Adipocyte (in vitro differentiated cells): ENCODE measurements at regions not wholly inside any gene's neighbourhood (a gene's known extent, or its start where the extent isn't known, plus 50 kb on each side); places are given as distances from the start of the nearest gene placed in this dataset.
"Not testable (repeated sequence)": the region's sequence is repeated elsewhere in the genome, so short reads cannot be mapped to it uniquely, and the experiment has no call there.

Experiments used
- DNase-seq: peaks from one replicate; pipeline ENCODE4 v3.0.0-alpha.2; 2015; ENCODE audit warnings: low read depth
- H3K27me3 ChIP-seq: replicated peaks from 2 replicates; pipeline ENCODE4 v1.7.0; 2013; ENCODE audit warnings: mild to moderate bottlenecking, low read length, moderate library complexity; ENCODE audit not compliant: control insufficient read depth, insufficient read depth
- H3K36me3 ChIP-seq: 2 replicates; pipeline ENCODE4 v1.7.0; 2013; ENCODE audit warnings: low read length, mild to moderate bottlenecking, moderate library complexity; ENCODE audit not compliant: control insufficient read depth, insufficient read depth, severe bottlenecking
- H3K4me1 ChIP-seq: 2 replicates; pipeline ENCODE4 v1.7.0; 2013; ENCODE audit warnings: mild to moderate bottlenecking, low read length, moderate library complexity; ENCODE audit not compliant: control insufficient read depth, insufficient read depth
- H3K4me3 ChIP-seq: 2 replicates; pipeline ENCODE4 v1.7.0; 2013; ENCODE audit warnings: mild to moderate bottlenecking, low read length, moderate library complexity
- H3K9ac ChIP-seq: 2 replicates; pipeline ENCODE4 v1.7.0; 2013; ENCODE audit warnings: mild to moderate bottlenecking, low read length, moderate library complexity
- H3K9me3 ChIP-seq: 2 replicates; pipeline ENCODE4 v1.7.0; 2013; ENCODE audit warnings: mild to moderate bottlenecking, low read length, moderate library complexity; ENCODE audit not compliant: control insufficient read depth

DNA sequence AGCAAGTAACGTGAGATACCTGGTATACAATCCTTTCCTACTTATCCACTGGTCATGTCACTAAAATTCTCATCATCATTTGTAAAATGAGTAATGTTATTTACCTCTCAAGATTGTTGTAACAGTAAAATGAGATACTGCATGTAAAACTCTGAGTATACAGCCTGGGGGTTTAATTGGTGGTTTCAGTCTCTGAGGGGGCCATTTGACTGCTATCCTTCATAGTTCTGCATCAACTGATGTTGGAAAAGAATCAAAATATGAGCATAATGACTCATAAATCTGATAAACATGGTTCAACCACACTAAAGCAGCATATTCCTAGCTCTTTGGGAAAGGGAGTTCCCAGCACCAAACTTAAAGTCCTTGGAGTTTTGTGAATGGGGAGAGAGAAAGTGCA, 181.0 kb upstream of the GHR start:
- no peaks in the 10 kb centered on the region for H3K27me3 ChIP-seq
- H3K9me3 ChIP-seq: no peaks in the 10 kb centered on the region
- no peaks in the 10 kb centered on the region for H3K36me3 ChIP-seq
- H3K4me3 ChIP-seq: peak overlapping the region; percentile 59
- no peak for DNase-seq
- peaks cover 33% of the 10 kb centered on the region for H3K4me1 ChIP-seq
- H3K9ac ChIP-seq: peak overlapping the region; percentile 73

DNA sequence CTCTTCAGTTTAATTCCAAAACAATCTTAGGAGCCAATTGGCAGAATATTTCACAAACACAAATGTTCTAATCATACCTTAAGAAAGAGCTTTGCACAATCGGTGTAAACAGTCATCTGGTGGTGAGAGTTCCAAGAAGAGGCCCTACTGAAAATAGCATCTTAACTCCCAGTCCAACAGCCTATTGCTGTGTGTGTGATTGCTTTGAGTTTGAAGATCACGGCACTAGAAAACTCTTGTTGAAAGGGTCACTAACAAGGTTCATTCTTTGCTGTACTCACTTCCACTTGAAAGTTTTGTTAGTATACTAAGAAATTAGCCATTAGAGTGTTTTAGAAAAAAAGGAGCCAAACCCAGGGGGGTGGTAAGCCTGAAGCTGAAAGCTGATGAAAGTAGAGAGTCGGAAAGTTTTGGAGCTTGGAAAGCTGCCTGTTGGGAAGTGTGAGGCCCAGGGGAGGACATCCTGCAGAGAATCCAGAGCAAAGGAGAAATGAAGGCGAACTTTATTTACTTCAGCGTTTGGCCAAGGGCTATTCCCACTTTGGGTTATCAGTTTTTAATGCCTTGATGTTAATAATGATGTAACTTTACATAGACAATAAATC, 180.3 kb upstream of the GHR start:
- peak overlapping the region; percentile 74 for H3K9ac ChIP-seq
- no peaks in the 10 kb centered on the region for H3K9me3 ChIP-seq
- H3K4me1 ChIP-seq: peaks cover 29% of the 10 kb centered on the region
- H3K27me3 ChIP-seq: no peaks in the 10 kb centered on the region
- no peak for DNase-seq
- H3K36me3 ChIP-seq: no peaks in the 10 kb centered on the region
- peak overlapping the region; percentile 43 for H3K4me3 ChIP-seq

DNA sequence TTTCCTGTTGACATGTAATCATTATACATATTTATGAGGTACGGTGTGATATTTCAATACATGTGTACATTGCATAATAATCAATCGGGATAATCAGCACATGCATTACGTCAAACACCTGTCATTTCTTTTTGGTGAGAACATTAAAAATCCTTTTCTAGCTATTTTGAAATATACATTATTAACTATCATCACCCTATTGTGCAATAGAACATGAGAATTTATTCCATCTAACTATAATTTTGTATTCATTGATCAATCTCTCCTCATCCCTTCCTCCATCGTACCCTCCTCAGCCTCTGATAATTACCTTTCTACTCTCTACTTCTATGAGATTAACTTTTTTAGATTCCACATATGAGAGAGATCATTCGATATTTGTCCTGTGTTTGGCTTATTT, 170.9 kb upstream of the GHR start:
- no peaks in the 10 kb centered on the region for H3K9me3 ChIP-seq
- H3K4me3 ChIP-seq: no peak overlapping the region
- H3K27me3 ChIP-seq: no peaks in the 10 kb centered on the region

DNA sequence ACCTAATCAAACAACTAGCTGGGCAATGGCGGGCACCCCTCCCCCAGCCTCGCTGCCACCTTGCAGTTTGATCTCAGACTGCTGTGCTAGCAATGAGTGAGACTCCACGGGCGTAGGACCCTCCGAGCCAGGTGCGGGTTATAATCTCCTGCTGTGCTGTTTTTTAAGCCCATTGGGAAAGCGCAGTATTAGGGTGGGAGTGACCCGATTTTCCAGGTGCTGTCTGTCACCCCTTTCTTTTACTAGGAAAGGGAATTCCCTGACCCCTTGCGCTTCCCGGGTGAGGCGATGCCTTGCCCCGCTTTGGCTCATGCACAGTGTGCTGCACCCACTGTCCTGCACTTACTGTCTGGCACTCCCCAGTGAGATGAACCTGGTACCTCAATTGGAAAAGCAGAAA, 163.3 kb upstream of the GHR start:
- H3K36me3 ChIP-seq, H3K4me1 ChIP-seq, H3K9ac ChIP-seq, H3K27me3 ChIP-seq, DNase-seq, H3K9me3 ChIP-seq, H3K4me3 ChIP-seq: not testable (repeated sequence)

More for the DNA sequence above, 170.9 kb upstream of the GHR start:
- DNase-seq: no peak
- Histone ChIP-seq H3K36me3 (no peaks in the 10 kb centered on the region), H3K9ac (no peak overlapping the region), H3K4me1 (no peaks in the 10 kb centered on the region)

DNA sequence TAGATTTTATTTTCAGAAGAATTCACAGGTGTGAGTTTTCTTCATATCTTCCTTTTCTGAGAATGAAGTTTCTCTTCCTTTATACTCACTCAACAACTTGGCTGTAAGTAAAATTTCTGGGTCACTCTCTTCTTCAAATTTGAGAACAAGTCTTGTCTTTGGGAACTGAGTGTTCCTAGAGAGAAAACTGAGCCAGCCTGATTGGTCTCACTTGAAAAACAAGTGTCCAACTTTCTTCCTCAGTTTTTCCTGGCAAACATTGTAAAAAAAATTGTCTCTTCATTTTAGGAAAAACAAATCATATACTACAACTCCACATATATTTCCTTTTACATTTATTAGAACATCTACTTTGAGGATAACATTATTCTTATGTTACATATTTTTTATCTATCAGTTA, 156.1 kb upstream of the GHR start:
- Histone ChIP-seq H3K27me3 (no peaks in the 10 kb centered on the region), H3K36me3 (no peaks in the 10 kb centered on the region), H3K4me3 (no peak overlapping the region), H3K9ac (no peak overlapping the region), H3K4me1 (no peaks in the 10 kb centered on the region), H3K9me3 (no peaks in the 10 kb centered on the region)
- no peak for DNase-seq

DNA sequence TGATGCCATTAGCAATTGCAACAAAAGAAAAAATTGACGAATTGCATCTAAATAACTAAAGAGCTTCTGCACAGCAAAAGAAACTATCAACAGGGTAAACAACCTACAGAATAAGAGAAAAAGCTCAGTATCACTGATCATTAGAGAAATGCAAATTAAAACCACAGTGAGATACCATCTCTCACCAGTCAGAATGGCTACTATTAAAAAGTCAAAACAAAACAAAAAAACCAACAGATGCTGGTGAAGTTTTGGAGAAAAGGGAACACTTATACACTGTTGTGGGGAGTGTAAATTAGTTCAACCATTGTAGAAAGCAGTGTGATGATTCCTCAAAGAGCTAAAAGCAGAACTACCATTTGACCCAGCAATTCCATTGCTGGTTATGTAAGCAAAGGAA, 155.1 kb upstream of the GHR start:
- not testable (repeated sequence) for H3K9ac ChIP-seq, H3K4me3 ChIP-seq, DNase-seq, H3K27me3 ChIP-seq, H3K36me3 ChIP-seq, H3K9me3 ChIP-seq, H3K4me1 ChIP-seq

DNA sequence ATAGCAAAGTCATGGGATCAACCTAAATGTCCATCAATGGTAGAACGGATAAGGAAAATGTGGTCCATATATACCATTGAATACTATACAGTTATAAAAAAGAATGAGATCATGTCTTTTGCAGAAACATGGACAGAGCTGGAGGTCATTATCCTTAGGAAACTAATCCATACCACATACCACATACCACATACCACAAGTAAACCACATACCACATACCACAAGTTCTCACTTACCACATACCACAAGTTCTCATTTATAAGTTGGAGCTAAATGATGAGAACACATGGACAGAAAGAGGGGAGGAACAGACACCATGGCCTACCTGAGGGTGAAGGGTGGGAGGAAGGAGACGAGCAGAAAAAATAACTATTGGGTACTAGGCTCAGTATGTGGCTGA, 154.6 kb upstream of the GHR start:
- H3K4me1 ChIP-seq: no peaks in the 10 kb centered on the region
- no peaks in the 10 kb centered on the region for H3K9me3 ChIP-seq
- no peaks in the 10 kb centered on the region for H3K36me3 ChIP-seq
- no peaks in the 10 kb centered on the region for H3K27me3 ChIP-seq
- no peak overlapping the region for H3K9ac ChIP-seq
- DNase-seq: no peak
- H3K4me3 ChIP-seq: no peak overlapping the region

DNA sequence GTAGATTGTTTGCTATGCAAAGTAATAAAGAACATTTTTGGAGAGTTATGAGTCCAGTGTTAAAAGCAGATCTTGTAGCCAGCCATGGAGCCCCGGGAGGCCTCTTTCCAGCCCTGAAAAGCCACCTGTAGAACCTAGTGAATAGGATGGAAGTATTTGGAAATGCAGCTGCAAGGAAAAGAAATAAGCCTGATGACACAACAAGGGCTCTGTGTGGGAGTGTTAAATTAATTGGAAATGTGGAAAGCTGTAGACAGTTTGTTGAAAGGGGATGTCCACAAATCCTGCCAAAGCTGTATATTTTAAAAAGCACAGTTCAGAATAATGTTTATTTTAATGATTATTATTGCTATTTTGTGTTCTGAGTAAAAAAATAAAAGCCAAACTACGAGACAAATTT, 152.5 kb upstream of the GHR start:
- Histone ChIP-seq H3K9ac (no peak overlapping the region), H3K4me3 (no peak overlapping the region), H3K36me3 (no peaks in the 10 kb centered on the region), H3K4me1 (peaks cover 6% of the 10 kb centered on the region), H3K9me3 (peaks cover 2% of the 10 kb centered on the region), H3K27me3 (no peaks in the 10 kb centered on the region)
- no peak for DNase-seq

DNA sequence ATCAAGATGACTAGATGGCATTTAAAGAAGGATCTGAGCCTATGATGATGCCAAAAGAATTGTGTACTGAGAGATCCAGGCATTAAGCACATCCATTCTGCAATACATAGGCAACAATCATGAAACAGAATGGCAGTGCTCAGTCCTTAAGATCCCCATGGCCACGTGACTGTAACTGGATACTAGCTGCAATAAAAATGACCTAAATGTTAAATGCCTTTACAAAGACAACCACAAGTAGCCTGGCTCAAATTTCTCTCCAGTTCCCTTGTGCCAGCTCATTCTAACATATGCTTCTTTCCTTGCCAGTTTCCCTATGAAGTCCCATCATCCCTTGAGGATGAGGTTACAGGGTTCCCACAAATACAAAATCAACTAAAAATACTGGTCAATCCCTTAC, 148.3 kb upstream of the GHR start:
- DNase-seq: no peak
- H3K9me3 ChIP-seq: peaks cover 3% of the 10 kb centered on the region
- peaks cover 6% of the 10 kb centered on the region for H3K4me1 ChIP-seq
- H3K9ac ChIP-seq: no peak overlapping the region
- H3K36me3 ChIP-seq: no peaks in the 10 kb centered on the region
- H3K27me3 ChIP-seq: no peaks in the 10 kb centered on the region
- H3K4me3 ChIP-seq: no peak overlapping the region

DNA sequence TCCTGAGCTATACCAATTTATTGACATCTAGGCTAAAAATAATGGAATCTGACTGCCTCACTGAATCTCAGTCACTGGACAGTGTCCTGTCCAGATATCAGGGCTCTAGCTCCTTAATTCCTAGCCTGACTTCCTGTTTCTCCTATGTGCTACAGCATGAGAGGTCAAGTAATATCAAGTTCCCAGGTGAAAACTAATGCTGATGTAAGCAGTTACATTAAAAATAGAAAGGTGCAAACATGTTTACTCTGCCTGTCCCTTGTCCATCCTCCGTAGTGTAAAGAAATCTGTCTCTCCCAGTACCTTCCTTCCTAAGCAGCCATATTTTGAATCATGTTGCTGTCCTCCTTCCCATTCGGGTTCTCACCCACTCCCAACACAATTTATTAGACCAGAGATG, 145.9 kb upstream of the GHR start:
- Histone ChIP-seq H3K9me3 (peaks cover 3% of the 10 kb centered on the region), H3K27me3 (no peaks in the 10 kb centered on the region), H3K4me1 (peaks cover 6% of the 10 kb centered on the region), H3K9ac (no peak overlapping the region), H3K36me3 (no peaks in the 10 kb centered on the region), H3K4me3 (no peak overlapping the region)
- no peak for DNase-seq

DNA sequence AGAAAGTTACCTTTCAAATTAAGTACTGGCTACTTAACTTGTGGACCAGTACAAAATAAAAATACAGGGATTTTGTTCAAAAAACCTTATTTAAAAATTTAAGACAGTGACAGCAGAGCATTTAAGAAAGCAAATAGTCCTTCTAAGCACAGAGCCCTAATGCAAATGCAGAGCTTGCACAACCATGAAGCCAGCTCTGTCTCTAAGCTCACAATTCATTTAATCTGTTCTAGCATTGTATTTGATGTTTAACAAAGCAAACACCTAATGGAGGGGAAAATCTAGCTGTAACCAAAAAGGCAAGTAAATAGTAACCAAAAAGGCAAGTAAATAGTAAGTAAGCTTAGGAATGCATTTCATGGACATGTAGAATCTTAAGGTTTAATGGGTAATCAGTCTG, 138.7 kb upstream of the GHR start:
- Histone ChIP-seq H3K27me3 (no peaks in the 10 kb centered on the region), H3K9ac (no peak overlapping the region), H3K9me3 (no peaks in the 10 kb centered on the region), H3K4me3 (no peak overlapping the region), H3K4me1 (peaks cover 4% of the 10 kb centered on the region), H3K36me3 (no peaks in the 10 kb centered on the region)
- DNase-seq: no peak

DNA sequence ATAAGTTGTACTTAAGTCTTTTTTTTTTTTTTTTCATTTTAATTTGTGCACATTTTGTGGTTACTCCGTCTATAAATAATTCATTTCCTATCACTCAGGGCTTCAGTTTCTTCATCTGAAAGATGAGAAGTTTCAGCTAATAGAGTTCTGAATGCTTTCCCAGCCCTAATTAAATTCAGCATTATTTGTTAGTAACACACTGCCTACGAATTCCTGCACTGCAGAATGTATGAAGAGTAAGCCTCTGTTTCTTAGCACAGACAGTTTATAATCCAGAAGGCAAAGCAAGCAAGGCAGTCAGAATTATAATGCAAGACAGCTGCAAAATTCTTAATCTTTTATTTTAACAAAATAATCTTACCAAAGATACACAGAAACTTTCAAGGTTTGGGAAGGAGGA, 138.0 kb upstream of the GHR start:
- no peak for DNase-seq
- H3K36me3 ChIP-seq: no peaks in the 10 kb centered on the region
- no peak overlapping the region for H3K9ac ChIP-seq
- no peaks in the 10 kb centered on the region for H3K27me3 ChIP-seq
- no peaks in the 10 kb centered on the region for H3K9me3 ChIP-seq
- no peak overlapping the region for H3K4me3 ChIP-seq
- peaks cover 4% of the 10 kb centered on the region for H3K4me1 ChIP-seq
